ENCODE measurements at regions not wholly inside any gene's neighbourhood (a gene's known extent, or its start where the extent isn't known, plus 50 kb on each side); places are given as distances from the start of the nearest gene placed in this dataset.
A peak's percentile ranks its signal among the peaks of the same experiment; 100 is the strongest.

DNA sequence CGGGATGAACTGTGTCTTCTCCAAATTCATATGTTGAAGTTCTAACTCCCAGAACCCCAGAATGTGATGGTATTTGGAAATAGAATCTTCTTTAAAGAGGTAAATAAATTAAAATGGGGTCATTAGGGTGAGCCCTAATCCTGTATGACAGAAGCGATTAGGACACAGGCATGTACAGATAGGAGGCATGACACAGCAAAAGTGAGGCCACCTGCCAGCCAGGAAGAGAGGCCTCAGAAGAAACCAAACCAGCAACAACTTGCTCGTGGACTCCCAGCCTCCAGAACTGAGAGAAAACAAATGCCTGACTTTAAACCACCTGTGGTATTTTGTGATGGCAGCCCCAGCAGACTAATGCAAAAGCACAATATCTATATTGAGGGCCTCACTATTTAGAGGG lies 214.3 kb downstream of the NEBL start:
- TF ChIP-seq, protein P1, sequence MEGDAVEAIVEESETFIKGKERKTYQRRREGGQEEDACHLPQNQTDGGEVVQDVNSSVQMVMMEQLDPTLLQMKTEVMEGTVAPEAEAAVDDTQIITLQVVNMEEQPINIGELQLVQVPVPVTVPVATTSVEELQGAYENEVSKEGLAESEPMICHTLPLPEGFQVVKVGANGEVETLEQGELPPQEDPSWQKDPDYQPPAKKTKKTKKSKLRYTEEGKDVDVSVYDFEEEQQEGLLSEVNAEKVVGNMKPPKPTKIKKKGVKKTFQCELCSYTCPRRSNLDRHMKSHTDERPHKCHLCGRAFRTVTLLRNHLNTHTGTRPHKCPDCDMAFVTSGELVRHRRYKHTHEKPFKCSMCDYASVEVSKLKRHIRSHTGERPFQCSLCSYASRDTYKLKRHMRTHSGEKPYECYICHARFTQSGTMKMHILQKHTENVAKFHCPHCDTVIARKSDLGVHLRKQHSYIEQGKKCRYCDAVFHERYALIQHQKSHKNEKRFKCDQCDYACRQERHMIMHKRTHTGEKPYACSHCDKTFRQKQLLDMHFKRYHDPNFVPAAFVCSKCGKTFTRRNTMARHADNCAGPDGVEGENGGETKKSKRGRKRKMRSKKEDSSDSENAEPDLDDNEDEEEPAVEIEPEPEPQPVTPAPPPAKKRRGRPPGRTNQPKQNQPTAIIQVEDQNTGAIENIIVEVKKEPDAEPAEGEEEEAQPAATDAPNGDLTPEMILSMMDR (IDR thresholded peaks at IDR 0.05) = no peak
- no peak for TF ChIP-seq ZFX (IDR thresholded peaks at IDR 0.05; ENCODE audit: borderline replicate concordance)

DNA sequence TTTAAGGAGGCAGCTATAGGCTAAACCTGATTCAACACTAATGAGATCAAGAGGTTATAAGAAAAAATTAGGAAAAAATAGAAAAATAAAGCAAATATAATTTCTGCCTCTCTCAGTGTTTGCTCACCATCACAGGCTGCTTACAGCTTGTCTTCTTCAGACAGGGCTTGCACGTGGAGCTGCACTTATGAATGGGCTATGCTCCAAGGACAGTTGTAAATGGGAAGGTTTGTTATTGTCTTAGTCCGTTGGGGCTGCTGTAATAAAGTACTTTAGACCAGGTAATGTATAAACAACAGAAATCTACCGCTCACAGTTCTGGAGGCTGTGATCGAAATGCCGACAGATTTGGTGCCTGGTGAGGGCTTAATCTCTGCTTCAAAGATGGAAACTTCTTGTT lies 219.8 kb downstream of the NEBL start:
- no peak overlapping the region for H3K27ac ChIP-seq
- no peak for TF ChIP-seq ZFX (IDR thresholded peaks at IDR 0.05; ENCODE audit: borderline replicate concordance)
- TF ChIP-seq, protein P1 (IDR thresholded peaks at IDR 0.05) = no peak

More for the DNA sequence above, 214.3 kb downstream of the NEBL start:
- no peak overlapping the region for H3K27ac ChIP-seq

DNA sequence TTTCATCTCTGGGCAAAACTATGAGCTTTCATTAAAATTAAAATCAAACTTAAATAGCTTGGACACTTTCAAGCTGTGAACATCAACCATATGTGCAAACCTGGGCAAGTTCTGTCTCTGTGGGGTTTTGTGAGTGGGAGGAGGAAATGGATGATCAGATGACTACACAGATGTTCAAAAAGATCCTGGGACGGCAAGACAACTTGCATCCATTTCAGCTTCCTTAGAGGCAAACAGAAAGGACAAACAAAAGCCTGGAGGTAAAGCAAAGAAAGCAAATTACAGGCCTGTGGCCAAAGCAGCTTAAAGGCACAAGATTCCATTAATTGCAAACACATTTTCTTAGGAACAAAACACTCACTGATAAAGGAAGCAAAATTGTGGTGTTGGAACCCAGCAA lies 222.2 kb downstream of the NEBL start:
- TF ChIP-seq, protein P1 (IDR thresholded peaks at IDR 0.05) = no peak
- TF ChIP-seq ZFX (IDR thresholded peaks at IDR 0.05; ENCODE audit: borderline replicate concordance) = no peak
- 0 out of 2 replicates have a peak overlapping the region, but pooled peaks have one; percentile 1 for H3K27ac ChIP-seq

DNA sequence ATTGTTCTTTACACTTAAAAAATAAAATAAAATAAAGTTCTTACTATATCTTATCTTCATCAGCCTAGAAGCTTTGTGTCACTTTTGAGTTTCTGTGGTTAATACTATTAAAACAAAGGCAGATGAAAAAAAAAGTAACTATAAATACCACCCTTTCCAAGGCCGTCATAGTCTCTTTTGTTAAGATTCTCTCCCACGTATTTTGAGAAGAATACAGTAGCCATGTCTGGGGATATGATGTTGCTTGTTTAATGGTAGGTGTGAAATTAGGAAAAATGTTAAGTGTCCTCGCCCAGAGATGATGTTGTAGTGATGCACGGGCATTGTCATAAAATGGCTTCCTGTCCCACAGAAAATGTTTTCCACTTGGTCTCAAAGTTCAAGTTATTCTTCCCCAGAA lies 223.9 kb downstream of the NEBL start:
- no peak for TF ChIP-seq ZFX (IDR thresholded peaks at IDR 0.05; ENCODE audit: borderline replicate concordance)
- TF ChIP-seq, protein P1 (IDR thresholded peaks at IDR 0.05) = no peak
- H3K27ac ChIP-seq = no peak overlapping the region

DNA sequence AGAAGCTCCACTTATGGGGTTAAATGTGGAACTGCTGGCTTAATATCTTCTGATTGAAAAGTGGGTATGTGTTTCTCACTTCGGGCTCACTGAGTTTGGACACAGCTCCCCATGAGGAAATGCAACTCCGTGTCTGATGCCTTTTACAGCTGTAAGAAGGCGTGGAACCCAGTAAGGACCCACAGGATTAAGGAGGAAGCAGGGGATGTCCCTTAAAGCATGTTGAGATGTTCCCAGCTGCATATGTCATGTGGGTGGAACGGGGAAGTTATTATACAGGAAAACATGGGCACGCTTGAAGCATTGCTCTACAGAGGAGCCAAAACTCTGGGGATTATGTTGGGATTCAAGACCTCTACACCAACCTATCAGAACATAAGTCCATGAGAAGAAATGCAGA lies 224.4 kb downstream of the NEBL start:
- no peak overlapping the region for H3K27ac ChIP-seq
- TF ChIP-seq ZFX (IDR thresholded peaks at IDR 0.05; ENCODE audit: borderline replicate concordance) = no peak
- TF ChIP-seq, protein P1 (IDR thresholded peaks at IDR 0.05) = no peak

DNA sequence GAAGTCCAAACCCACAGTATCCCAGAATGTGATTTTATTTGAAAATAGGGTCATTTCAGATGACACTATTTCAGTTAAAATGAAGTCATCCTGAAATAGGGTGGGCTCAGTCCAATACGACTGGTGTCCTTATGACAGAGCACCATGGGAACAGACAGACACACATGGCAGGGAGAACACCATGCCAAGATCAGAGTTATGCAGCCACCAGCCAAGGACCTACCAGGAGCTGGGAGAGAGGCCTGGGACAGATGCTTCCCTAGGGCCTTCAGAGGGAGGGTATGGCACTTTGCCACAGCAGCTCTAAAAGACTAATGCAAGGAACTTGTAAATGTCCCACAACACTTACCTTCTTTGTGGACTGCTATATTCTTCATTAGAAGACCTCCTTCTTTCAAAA lies 226.5 kb downstream of the NEBL start:
- no peak overlapping the region for H3K27ac ChIP-seq
- no peak for TF ChIP-seq ZFX (IDR thresholded peaks at IDR 0.05; ENCODE audit: borderline replicate concordance)
- TF ChIP-seq, protein P1 (IDR thresholded peaks at IDR 0.05) = no peak

DNA sequence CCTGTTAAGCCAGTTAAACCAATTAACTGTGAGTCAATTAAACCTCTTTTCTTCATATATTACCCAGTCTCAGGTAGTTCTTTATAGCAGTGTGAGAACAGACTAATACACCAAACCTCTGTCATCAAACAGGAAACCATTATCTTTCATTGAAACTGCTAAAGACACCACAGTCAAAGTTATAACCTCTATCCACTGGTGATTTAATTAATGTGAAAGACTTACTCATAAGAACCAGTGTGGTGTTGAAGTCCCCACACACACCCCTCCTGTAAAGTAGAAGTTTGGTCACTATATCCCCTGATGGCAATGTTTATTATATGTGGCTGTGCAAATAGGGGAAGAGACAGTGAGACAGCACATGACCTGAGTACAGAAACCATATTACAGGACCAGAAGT lies 228.1 kb downstream of the NEBL start:
- TF ChIP-seq, protein P1 (IDR thresholded peaks at IDR 0.05) = no peak
- no peak for TF ChIP-seq ZFX (IDR thresholded peaks at IDR 0.05; ENCODE audit: borderline replicate concordance)
- H3K27ac ChIP-seq = no peak overlapping the region
